GM21576 (cell line): ENCODE measurements at regions not wholly inside any gene's neighbourhood (a gene's known extent, or its start where the extent isn't known, plus 50 kb on each side); places are given as distances from the start of the nearest gene placed in this dataset.
"Not testable (repeated sequence)": the region's sequence is repeated elsewhere in the genome, so short reads cannot be mapped to it uniquely, and the experiment has no call there.

Experiments used
- ATAC-seq: cut with Tn5 transposase; IDR thresholded peaks from one replicate; pipeline ENCODE4 v1.9.1; 2021; ENCODE audit warnings: mild to moderate bottlenecking, moderate library complexity; ENCODE audit not compliant: unreplicated experiment

GRCh38 chr10:125554753-125555152 is 128.2 kb downstream of the TEX36 start:
- no peak for ATAC-seq

- ATAC-seq: no peak
Observed at GRCh38 chr10:125554016-125554703, 128.8 kb downstream of the TEX36 start.

DNA sequence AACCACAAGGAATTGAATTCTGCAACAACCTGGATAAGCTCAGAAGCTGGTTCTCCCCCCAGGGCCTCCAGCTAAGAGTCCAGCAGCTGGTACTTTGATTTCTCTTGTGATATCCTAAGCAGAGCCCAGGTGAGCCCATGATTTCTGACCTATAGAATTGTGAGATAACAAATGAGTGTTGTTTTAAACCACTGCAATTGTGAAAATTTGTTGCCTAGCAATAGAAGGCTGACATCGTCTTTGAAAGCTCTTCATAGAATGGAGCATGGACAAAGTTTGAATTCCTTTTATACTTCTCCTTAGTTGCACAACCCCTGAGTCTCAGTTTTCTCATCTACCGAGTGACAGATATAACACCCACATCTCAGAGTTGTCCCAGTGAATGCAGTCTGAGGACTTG is 129.9 kb downstream of the TEX36 start:
- no peak for ATAC-seq

- no peak for ATAC-seq
Observed at GRCh38 chr10:125551247-125551646, 131.7 kb downstream of the TEX36 start.

- ATAC-seq: no peak
Observed at GRCh38 chr10:125550362-125550761, 132.6 kb downstream of the TEX36 start.

DNA sequence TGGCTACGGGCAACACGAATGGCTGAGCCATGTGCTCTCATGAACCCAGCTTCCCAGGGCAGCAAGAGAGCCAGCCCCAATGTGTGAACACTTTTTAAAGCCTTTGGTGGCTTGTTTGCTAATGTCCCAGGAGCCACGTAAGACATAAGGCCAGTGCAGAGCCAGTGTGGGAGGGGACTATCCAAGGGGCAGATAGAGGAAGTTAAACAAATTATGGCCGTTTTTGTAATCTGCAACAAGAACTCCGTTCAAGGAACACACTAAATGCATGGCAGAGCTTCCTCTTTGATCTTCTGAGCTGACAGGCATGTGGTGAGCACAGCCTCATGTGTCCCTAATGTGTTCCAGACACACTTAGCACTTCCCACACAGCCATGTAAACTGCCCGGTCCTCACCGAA is 133.3 kb downstream of the TEX36 start:
- ATAC-seq: no peak

DNA sequence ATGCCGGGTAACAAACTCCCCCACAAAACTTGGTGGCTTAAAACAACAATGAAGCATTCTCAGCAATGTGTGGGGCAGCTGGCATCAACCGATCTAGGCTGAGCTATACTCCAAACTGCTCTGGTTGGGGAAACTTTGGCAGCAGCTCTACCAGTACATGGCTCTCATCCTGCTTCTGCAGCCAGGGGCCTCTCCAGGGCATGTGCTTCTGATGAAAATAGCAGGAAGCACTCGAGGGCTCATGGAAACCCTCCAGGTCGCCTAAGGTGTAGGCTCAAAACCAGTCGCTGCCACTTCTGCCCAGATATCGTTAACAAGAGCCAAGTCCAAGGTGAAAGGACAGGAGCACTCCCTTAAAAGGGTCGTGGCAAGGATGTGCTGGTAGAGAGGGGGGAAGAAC is 134.1 kb downstream of the TEX36 start:
- ATAC-seq: no peak

DNA sequence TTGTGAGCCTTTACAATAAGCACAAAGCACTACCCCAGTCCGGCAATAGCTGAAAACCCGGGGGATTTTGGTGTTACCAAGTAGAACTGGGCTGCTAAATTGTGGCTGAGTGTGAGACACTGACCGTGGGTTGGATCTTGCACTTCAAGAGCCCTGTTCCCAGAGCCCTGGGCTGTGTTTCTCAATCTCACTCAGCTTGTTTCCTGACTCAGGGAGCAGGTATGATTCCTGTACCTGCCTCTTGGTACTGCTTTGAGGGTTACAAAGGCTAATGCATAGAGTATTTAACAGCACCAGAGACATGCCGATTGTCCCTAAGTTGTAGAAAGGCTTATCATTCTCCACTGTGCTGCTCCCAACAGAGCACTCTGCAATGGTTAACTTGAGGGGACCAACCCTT is 134.6 kb downstream of the TEX36 start:
- no peak for ATAC-seq

- no peak for ATAC-seq
Observed at GRCh38 chr10:125547010-125547650, 135.8 kb downstream of the TEX36 start.

GRCh38 chr10:125543796-125544195 is 139.2 kb downstream of the TEX36 start:
- no peak for ATAC-seq

DNA sequence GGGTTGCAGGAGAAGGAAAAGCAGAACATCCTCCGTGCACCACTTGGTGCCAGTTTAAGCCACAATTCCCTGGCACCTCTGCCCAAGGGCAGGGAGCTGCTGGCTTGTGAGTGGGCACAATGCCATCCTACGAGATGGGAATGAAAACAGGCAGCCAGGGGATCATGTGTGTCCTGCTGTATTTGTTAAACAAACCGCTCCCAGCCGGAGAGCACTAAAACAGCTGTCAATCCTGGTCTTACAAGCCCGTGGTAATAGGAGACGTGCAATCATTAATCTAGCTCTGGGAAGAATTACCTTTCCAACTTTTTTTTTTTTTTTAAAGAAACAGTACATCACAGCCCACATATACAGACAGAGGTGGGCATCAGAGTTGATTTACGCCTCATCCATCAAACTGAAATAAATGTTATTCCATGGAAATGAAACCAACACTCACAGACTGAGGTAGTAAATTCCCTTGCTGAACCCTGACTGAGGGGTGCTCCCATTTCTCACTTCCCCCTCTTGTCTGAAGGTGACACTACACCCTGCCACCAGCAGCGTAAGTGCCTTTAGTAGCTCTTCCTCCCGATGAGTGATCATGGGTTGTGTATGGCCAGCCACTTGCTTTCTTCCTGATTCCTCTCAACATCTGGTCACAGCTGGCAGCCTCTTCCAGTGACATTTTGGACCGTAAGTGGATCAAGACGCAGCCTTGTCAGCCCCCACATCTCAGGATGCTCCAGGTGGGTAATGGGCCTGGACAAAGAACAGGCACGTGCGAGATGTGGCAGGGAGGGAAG is 143.8 kb downstream of the TEX36 start:
- ATAC-seq: no peak

DNA sequence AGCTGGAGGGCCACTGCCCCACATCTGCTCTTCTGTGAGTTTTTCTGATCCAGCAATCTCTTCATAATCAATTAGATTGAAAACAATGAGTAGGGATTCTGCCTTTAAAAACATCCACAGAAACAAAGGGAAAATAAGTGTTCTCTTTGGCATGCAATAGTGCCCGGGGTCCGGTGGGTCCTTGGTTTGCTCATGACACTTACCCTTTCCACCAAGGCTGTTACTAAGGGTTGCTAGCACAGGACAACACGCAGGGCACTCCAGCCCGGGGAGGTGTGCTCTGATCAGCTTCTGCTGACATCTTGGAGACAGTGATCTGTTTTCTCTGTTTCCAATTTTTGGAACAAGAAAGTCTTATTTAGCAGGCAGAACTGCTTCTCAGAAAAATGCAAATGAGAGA is 146.7 kb downstream of the TEX36 start:
- no peak for ATAC-seq

- ATAC-seq: no peak
Observed at GRCh38 chr10:125535559-125535958, 147.4 kb downstream of the TEX36 start.

- ATAC-seq: no peak
Observed at GRCh38 chr10:125534515-125534914, 148.4 kb downstream of the TEX36 start.

- no peak for ATAC-seq
Observed at GRCh38 chr10:125533866-125534265, 149.1 kb downstream of the TEX36 start.

DNA sequence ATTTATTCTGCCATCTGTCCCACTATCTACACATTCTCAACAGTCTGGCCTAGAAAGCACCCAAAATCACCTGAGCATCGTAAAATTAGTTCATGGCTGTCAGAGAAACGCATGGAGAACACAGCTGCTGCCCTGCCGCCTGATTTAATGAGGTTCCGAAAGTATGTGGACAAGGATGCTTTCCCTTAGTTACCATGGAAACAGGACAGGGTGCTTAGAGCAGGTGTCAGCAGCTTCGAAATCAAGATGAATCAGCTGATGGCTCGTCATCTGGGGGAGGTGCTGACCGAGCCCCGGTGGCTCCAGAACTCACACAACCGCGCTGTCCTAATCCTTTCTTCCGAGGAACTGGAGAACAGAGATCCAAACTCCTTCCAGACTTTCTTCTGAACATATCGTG is 151.5 kb downstream of the TEX36 start:
- no peak for ATAC-seq

- no peak for ATAC-seq
Observed at GRCh38 chr10:125523347-125523746, 159.6 kb downstream of the TEX36 start.

- peak; percentile 77 for ATAC-seq
Observed at GRCh38 chr10:125521721-125522680, 161.0 kb downstream of the TEX36 start.

DNA sequence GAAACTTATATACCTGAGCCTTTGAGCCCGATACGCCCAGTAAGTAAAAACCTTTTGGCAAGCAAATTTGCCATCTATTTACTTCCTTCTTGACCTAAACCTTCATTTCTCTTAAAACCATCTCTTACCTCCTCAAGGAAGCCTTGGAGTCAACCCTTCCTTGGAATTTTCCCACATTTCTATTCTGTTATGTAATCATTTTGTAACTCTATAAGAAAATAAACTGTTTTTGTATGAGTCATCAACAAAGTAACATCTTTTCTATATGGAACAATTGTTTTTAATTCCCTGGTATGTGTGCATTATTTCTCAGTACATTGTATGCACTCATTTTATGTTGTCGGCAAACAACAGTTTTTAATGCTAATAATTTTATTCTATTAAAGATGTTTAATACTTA is 162.0 kb downstream of the TEX36 start:
- no peak for ATAC-seq

- ATAC-seq: not testable (repeated sequence)
Observed at GRCh38 chr10:125518397-125518796, 164.6 kb downstream of the TEX36 start.

GRCh38 chr10:125515571-125515970 is 167.4 kb downstream of the TEX36 start:
- ATAC-seq: no peak
